ENCODE measurements at regions not wholly inside any gene's neighbourhood (a gene's known extent, or its start where the extent isn't known, plus 50 kb on each side); places are given as distances from the start of the nearest gene placed in this dataset.

DNA sequence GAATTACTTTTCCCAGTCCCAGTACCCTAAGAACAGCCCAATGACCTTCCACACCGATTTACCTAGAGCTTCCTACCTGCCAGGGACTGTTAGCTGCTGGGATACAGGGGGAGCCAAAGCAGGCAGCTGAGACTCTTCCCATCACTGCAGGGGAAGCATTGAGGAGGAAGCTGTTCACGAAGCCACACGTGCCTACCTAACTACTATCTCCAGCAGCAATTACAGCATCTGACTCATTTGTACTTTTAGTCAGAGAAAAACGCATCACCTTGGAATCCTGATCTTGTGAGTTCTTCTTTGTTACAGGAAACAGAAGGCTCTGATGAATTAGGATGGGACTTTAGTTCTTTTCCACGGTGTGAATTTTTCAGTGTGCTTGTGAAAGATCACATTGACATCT is 113.7 kb upstream of the DHX40 start:
- Histone ChIP-seq H3K9me3 (ENCODE audit: control insufficient read depth, insufficient read depth, low read length) (no peaks in the 10 kb centered on the region), H3K36me3 (ENCODE audit: control insufficient read depth, insufficient read depth, low read length) (no peaks in the 10 kb centered on the region), H3K4me3 (ENCODE audit: low read length) (no peak overlapping the region), H3K27me3 (ENCODE audit: control insufficient read depth, insufficient read depth, low read length) (no peaks in the 10 kb centered on the region), H3K4me1 (ENCODE audit: control insufficient read depth, insufficient read depth, low read length) (no peaks in the 10 kb centered on the region), H3K27ac (ENCODE audit: low read length) (no peak overlapping the region)
- TF ChIP-seq, protein P1, sequence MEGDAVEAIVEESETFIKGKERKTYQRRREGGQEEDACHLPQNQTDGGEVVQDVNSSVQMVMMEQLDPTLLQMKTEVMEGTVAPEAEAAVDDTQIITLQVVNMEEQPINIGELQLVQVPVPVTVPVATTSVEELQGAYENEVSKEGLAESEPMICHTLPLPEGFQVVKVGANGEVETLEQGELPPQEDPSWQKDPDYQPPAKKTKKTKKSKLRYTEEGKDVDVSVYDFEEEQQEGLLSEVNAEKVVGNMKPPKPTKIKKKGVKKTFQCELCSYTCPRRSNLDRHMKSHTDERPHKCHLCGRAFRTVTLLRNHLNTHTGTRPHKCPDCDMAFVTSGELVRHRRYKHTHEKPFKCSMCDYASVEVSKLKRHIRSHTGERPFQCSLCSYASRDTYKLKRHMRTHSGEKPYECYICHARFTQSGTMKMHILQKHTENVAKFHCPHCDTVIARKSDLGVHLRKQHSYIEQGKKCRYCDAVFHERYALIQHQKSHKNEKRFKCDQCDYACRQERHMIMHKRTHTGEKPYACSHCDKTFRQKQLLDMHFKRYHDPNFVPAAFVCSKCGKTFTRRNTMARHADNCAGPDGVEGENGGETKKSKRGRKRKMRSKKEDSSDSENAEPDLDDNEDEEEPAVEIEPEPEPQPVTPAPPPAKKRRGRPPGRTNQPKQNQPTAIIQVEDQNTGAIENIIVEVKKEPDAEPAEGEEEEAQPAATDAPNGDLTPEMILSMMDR (IDR thresholded peaks at IDR 0.05), result no peak
- Mint-ChIP-seq H3K27me3 (ENCODE audit: low read depth in 2 of 2) (peaks cover 7 to 8% of the 10 kb centered on the region in 2 donors), H3K36me3 (no peaks in the 10 kb centered on the region), H3K4me1 (no peaks in the 10 kb centered on the region), H3K4me3 (no peak overlapping the region), H3K9me3 (no peaks in the 10 kb centered on the region), H3K27ac (no peak overlapping the region)
- no peak for DNase-seq
- ATAC-seq, result no peak
- WGBS (ENCODE audit: insufficient coverage), result 51% methylated on average over 4 of the region's 5 CpGs
- intact Hi-C loops (cut with micrococcal nuclease), result no loop called here

DNA sequence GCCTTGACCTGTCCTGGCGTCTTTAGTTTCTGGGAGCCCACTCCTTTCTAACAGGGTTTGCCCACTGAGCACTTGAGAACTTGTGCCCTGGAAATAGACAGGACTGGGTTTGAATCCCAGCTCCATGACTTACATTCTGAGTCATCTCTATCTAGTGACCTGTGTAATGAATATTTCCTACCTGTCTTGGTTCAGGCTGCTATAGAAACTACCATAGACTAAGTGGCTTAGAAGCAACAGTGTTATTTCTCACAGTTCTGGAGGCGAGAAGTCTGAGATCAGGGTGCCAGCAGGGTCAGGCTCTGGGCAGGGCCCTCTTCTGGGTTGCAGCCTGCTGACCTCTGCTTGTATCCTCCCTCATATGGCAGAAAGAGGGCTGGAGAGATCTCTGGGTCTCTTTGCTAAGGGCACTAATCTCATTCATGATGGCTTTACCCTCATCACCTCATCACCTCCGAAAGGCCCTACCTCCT is 110.7 kb upstream of the DHX40 start:
- Mint-ChIP-seq H3K27ac (no peak overlapping the region), H3K27me3 (ENCODE audit: low read depth in 2 of 2) (peaks cover 7 to 8% of the 10 kb centered on the region in 2 donors), H3K4me1 (no peaks in the 10 kb centered on the region), H3K9me3 (no peaks in the 10 kb centered on the region), H3K36me3 (no peaks in the 10 kb centered on the region), H3K4me3 (no peak overlapping the region)
- WGBS (ENCODE audit: insufficient coverage), result 69% methylated on average over 2 of the region's 3 CpGs
- TF ChIP-seq, protein P1 (IDR thresholded peaks at IDR 0.05), result no peak
- no peaks in the 10 kb centered on the region for H3K9me3 ChIP-seq (ENCODE audit: control insufficient read depth, insufficient read depth, low read length)
- no peaks in the 10 kb centered on the region for H3K4me1 ChIP-seq (ENCODE audit: control insufficient read depth, insufficient read depth, low read length)
- H3K4me3 ChIP-seq (ENCODE audit: low read length), result no peak overlapping the region
- ATAC-seq (no peak), DNase-seq (no peak)
- intact Hi-C loops (cut with micrococcal nuclease), result no loop called here
- no peaks in the 10 kb centered on the region for H3K27me3 ChIP-seq (ENCODE audit: control insufficient read depth, insufficient read depth, low read length)
- H3K36me3 ChIP-seq (ENCODE audit: control insufficient read depth, insufficient read depth, low read length), result no peaks in the 10 kb centered on the region
- H3K27ac ChIP-seq (ENCODE audit: low read length), result no peak overlapping the region

DNA sequence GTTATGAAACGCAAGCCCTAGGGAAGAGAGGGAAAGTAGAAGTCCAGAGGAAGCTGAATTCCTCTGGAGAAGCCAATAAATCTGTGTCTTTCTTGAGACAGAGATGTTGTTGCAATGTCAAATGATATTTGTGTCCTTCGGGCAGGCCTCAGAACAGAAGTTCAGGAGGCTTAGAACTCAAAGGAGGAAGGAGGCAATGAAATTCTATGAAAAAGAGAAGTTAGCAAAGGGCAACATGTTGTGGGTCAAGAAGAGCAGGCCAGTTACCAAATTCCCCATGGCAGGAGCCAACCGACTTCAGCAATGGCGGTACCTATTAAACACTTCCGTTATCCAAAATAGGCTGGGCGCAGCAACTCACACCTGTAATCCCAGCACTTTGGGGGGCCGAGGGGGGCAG is 109.0 kb upstream of the DHX40 start:
- 95% methylated on average over 7 of the region's 7 CpGs for WGBS (ENCODE audit: insufficient coverage)

More for the DNA sequence above, 109.0 kb upstream of the DHX40 start:
- Mint-ChIP-seq H3K27ac (no peak overlapping the region), H3K9me3 (no peaks in the 10 kb centered on the region), H3K36me3 (no peaks in the 10 kb centered on the region), H3K4me3 (no peak overlapping the region), H3K4me1 (no peaks in the 10 kb centered on the region), H3K27me3 (ENCODE audit: low read depth in 2 of 2) (peaks cover 9 to 10% of the 10 kb centered on the region in 2 donors)
- no peaks in the 10 kb centered on the region for H3K9me3 ChIP-seq (ENCODE audit: control insufficient read depth, insufficient read depth, low read length)
- intact Hi-C loops (cut with micrococcal nuclease), result no loop called here
- H3K4me3 ChIP-seq (ENCODE audit: low read length), result no peak overlapping the region
- H3K27me3 ChIP-seq (ENCODE audit: control insufficient read depth, insufficient read depth, low read length), result no peaks in the 10 kb centered on the region
- ATAC-seq, result no peak
- no peak overlapping the region for H3K27ac ChIP-seq (ENCODE audit: low read length)
- no peak for DNase-seq
- no peaks in the 10 kb centered on the region for H3K36me3 ChIP-seq (ENCODE audit: control insufficient read depth, insufficient read depth, low read length)
- H3K4me1 ChIP-seq (ENCODE audit: control insufficient read depth, insufficient read depth, low read length), result no peaks in the 10 kb centered on the region
- TF ChIP-seq, protein P1 (IDR thresholded peaks at IDR 0.05), result no peak

All from natural killer cell (primary cell).